Panc1 (cell line): ENCODE measurements at regions not wholly inside any gene's neighbourhood (a gene's known extent, or its start where the extent isn't known, plus 50 kb on each side); places are given as distances from the start of the nearest gene placed in this dataset.

Source experiments
- ATAC-seq: fragments of 200-7000 bp; cut with Tn5 transposase; 2 replicates; pipeline ENCODE4 v1.9.1; 2020; ENCODE audit warnings: mild to moderate bottlenecking, moderate library complexity
- BruUV-seq: library from RNA; stranded (reverse); fragments of 400-500 nt; replicated peaks from 2 replicates; lab custom pipeline; 2021; lab: Mats Ljungman, UMichigan
- CTCF ChIA-PET: fragments of 300-600 bp; sonication (Branson Sonifier 250); formaldehyde crosslinking; loops from one replicate; lab custom pipeline; 2022; ENCODE audit warnings: antibody characterized with exemption; lab: Charles Lee
- POLR2A ChIA-PET: fragments of 300-600 bp; sonication (Branson Sonifier 250); formaldehyde crosslinking; loops from one replicate; lab custom pipeline; 2022; ENCODE audit warnings: antibody characterized with exemption; lab: Charles Lee
- DNase-seq: peaks from one replicate; pipeline ENCODE4 v3.0.0-alpha.2; 2010; ENCODE audit warnings: low read depth, low spot score
- H3K27ac ChIP-seq: 2 replicates; pipeline ENCODE4 v1.5.1; 2011; ENCODE audit warnings: mild to moderate bottlenecking, low read length, inconsistent platforms
- H3K27me3 ChIP-seq: fragments of 200-500 bp; sonication (Bioruptor generic); 2 replicates; pipeline ENCODE4 v1.6.0; 2014; ENCODE audit warnings: low read length, inconsistent platforms; ENCODE audit not compliant: control insufficient read depth, insufficient read depth
- H3K36me3 ChIP-seq: fragments of 200-500 bp; sonication (Bioruptor generic); 2 replicates; pipeline ENCODE4 v1.5.1; 2014; ENCODE audit warnings: inconsistent platforms, mild to moderate bottlenecking, low read length, moderate library complexity; ENCODE audit not compliant: control insufficient read depth, insufficient read depth
- H3K4me1 ChIP-seq: 2 replicates; pipeline ENCODE4 v1.5.1; 2011; ENCODE audit warnings: inconsistent platforms, mild to moderate bottlenecking, low read length, moderate library complexity; ENCODE audit not compliant: control insufficient read depth, insufficient read depth
- H3K4me3 ChIP-seq, 2 experiments: 2 replicates each; pipeline ENCODE4 v1.5.1; 2011 to 2012; ENCODE audit warnings: low read depth in 2 of 2, low read length in 2 of 2, mild to moderate bottlenecking in 2 of 2, inconsistent platforms in 1 of 2, moderate library complexity in 1 of 2
- H3K9me3 ChIP-seq: fragments of 200-500 bp; sonication (Bioruptor generic); 2 replicates; pipeline ENCODE4 v1.5.1; 2014; ENCODE audit warnings: low read depth, mild to moderate bottlenecking, inconsistent platforms, low read length, moderate library complexity; ENCODE audit not compliant: control insufficient read depth, insufficient read depth
- POLR2AphosphoS5 ChIP-seq: IDR thresholded peaks from 2 replicates; pipeline ENCODE4 v1.6.1; 2012; ENCODE audit warnings: mild to moderate bottlenecking, low read depth, low read length, moderate library complexity
- SIN3A ChIP-seq: IDR thresholded peaks from 2 replicates; pipeline ENCODE4 v1.6.1; 2012; ENCODE audit warnings: low read depth, mild to moderate bottlenecking, low read length, moderate library complexity, borderline replicate concordance; ENCODE audit not compliant: insufficient read depth
- TCF7L2 ChIP-seq: IDR thresholded peaks from 2 replicates; pipeline ENCODE4 v1.6.1; 2011; ENCODE audit warnings: mild to moderate bottlenecking, low read depth, low read length, inconsistent platforms
- in situ Hi-C: cut with HindIII; loops from 2 replicates; pipeline ENCODE4 v1.10.0; 2016; ENCODE audit warnings: low sequenced_read_pairs, low pct_unique_long_range_greater_than_20kb
- intact Hi-C: fragments of 100-400 bp; cut with micrococcal nuclease; formaldehyde crosslinking; loops from one replicate; pipeline ENCODE4 v1.10.0; 2022; ENCODE audit not compliant: unreplicated experiment
- TF ChIP-seq, protein P1 (sequence below), 2 experiments: IDR thresholded peaks; 2 replicates each; pipeline ENCODE4 v1.6.1; 2011 to 2012; ENCODE audit warnings: low read depth in 2 of 2, control low read depth in 1 of 2, low read length in 1 of 2, mild to moderate bottlenecking in 1 of 2, moderate library complexity in 1 of 2; ENCODE audit not compliant: insufficient read depth in 1 of 2
- TF ChIP-seq, protein P2 (sequence below): fragments of 450-650 bp; IDR thresholded peaks from 2 replicates; pipeline ENCODE4 v1.5.1; 2017; ENCODE audit warnings: mild to moderate bottlenecking

DNA sequence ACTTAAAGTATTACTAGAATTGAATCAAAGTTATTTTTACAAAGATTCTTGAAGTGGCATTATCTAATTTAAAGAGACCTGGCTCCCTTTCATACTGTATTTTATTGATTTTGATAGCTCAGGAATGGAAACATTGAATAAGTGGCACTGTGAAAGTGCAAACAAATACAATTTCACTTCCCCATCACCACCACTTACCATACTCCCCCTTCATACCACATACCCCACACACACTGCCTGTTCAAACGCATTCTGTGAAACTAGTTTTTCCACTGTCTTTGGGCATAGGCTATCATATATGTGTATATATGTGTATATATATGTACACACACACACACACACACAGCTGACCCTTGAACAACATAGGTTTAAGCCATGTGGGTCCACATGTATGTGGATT lies 62.1 kb upstream of the ATG10 start:
- ChIA-PET POLR2A (interaction anchor here (0.7 kb wide), 1 partner anchor 131 kb away, joined by 11 read pairs; no protein-coding TSS in a partner anchor), CTCF (no interaction called here)
- intact Hi-C loops, result no loop called here
- TF ChIP-seq, protein P1, sequence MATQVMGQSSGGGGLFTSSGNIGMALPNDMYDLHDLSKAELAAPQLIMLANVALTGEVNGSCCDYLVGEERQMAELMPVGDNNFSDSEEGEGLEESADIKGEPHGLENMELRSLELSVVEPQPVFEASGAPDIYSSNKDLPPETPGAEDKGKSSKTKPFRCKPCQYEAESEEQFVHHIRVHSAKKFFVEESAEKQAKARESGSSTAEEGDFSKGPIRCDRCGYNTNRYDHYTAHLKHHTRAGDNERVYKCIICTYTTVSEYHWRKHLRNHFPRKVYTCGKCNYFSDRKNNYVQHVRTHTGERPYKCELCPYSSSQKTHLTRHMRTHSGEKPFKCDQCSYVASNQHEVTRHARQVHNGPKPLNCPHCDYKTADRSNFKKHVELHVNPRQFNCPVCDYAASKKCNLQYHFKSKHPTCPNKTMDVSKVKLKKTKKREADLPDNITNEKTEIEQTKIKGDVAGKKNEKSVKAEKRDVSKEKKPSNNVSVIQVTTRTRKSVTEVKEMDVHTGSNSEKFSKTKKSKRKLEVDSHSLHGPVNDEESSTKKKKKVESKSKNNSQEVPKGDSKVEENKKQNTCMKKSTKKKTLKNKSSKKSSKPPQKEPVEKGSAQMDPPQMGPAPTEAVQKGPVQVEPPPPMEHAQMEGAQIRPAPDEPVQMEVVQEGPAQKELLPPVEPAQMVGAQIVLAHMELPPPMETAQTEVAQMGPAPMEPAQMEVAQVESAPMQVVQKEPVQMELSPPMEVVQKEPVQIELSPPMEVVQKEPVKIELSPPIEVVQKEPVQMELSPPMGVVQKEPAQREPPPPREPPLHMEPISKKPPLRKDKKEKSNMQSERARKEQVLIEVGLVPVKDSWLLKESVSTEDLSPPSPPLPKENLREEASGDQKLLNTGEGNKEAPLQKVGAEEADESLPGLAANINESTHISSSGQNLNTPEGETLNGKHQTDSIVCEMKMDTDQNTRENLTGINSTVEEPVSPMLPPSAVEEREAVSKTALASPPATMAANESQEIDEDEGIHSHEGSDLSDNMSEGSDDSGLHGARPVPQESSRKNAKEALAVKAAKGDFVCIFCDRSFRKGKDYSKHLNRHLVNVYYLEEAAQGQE (IDR thresholded peaks at IDR 0.05; ENCODE audit: insufficient read depth in 1 of 2, low read depth in 2 of 2, low read length in 1 of 2), result no peak
- TF ChIP-seq SIN3A (no peak), POLR2AphosphoS5 (no peak), TCF7L2 (no peak)
- TF ChIP-seq, protein P2, sequence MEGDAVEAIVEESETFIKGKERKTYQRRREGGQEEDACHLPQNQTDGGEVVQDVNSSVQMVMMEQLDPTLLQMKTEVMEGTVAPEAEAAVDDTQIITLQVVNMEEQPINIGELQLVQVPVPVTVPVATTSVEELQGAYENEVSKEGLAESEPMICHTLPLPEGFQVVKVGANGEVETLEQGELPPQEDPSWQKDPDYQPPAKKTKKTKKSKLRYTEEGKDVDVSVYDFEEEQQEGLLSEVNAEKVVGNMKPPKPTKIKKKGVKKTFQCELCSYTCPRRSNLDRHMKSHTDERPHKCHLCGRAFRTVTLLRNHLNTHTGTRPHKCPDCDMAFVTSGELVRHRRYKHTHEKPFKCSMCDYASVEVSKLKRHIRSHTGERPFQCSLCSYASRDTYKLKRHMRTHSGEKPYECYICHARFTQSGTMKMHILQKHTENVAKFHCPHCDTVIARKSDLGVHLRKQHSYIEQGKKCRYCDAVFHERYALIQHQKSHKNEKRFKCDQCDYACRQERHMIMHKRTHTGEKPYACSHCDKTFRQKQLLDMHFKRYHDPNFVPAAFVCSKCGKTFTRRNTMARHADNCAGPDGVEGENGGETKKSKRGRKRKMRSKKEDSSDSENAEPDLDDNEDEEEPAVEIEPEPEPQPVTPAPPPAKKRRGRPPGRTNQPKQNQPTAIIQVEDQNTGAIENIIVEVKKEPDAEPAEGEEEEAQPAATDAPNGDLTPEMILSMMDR, result no peak
- in situ Hi-C loops, result no loop called here
- no peak overlapping the region for H3K4me3 ChIP-seq
- H3K4me1 ChIP-seq, result no peaks in the 10 kb centered on the region
- no TSS peak for BruUV-seq
- H3K9me3 ChIP-seq, result no peaks in the 10 kb centered on the region
- H3K36me3 ChIP-seq, result no peaks in the 10 kb centered on the region
- H3K27me3 ChIP-seq, result no peaks in the 10 kb centered on the region
- DNase-seq (no peak), ATAC-seq (no peak)
- H3K27ac ChIP-seq, result no peak overlapping the region

DNA sequence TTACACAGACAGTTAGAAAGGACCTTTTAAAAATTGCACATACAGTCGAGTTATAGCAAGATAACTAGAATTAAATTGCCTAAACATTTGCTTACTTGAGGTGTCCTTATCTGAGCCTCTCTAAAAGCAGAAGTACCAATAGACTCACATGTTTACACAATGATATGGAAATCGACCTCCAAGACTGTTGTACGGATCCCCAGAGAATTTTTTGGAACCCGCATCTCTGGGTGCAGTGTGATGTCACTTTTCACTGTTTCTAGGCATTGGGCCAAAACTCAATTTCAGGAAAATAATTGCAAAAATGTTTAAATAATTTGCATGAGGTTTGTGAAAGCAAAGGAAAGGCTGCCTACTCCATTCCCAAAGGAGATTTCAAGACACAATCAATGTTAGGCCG lies 63.1 kb upstream of the ATG10 start:
- Histone ChIP-seq H3K27ac (no peak overlapping the region), H3K27me3 (no peaks in the 10 kb centered on the region), H3K4me3 (no peak overlapping the region), H3K36me3 (no peaks in the 10 kb centered on the region), H3K4me1 (no peaks in the 10 kb centered on the region), H3K9me3 (no peaks in the 10 kb centered on the region)
- ChIA-PET POLR2A (no interaction called here), CTCF (no interaction called here)
- ATAC-seq (no peak), DNase-seq (no peak)
- intact Hi-C loops, result no loop called here
- no TSS peak for BruUV-seq
- no peak for TF ChIP-seq SIN3A
- no peak for TF ChIP-seq POLR2AphosphoS5
- in situ Hi-C loops, result no loop called here

DNA sequence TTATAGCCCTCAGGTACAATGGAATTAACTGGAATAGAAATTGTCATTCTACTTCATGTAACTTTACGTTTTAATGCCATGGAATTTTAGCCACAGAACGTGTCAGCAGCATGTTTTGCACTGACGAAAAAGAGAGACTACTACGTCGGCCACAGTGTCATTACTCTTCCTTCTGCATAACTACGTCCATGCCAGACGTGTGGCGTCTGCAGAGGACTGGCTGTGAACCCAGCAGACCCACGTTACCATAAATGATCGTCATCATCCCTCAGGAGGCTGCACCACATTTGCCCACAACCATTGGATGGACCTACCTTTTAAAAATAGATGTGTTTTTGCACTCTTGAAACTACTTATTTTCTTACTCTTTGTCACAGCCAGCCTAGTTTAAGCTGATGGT lies 63.8 kb upstream of the ATG10 start:
- BruUV-seq, result no TSS peak
- ChIA-PET POLR2A (no interaction called here), CTCF (no interaction called here)
- H3K27me3 ChIP-seq, result no peaks in the 10 kb centered on the region
- H3K4me1 ChIP-seq, result no peaks in the 10 kb centered on the region
- ATAC-seq (no peak), DNase-seq (no peak)
- intact Hi-C loops (no loop called here), in situ Hi-C loops (no loop called here)
- TF ChIP-seq TCF7L2 (no peak), POLR2AphosphoS5 (no peak), SIN3A (no peak)
- TF ChIP-seq, protein P1 (IDR thresholded peaks at IDR 0.05; ENCODE audit: insufficient read depth in 1 of 2, low read depth in 2 of 2, low read length in 1 of 2), result no peak
- TF ChIP-seq, protein P2, result no peak
- H3K36me3 ChIP-seq, result no peaks in the 10 kb centered on the region
- H3K27ac ChIP-seq, result no peak overlapping the region
- no peaks in the 10 kb centered on the region for H3K9me3 ChIP-seq
- H3K4me3 ChIP-seq, result no peak overlapping the region
